HepG2 (cell line): ENCODE measurements at regions not wholly inside any gene's neighbourhood (a gene's known extent, or its start where the extent isn't known, plus 50 kb on each side); places are given as distances from the start of the nearest gene placed in this dataset.

ENCODE experiments used
- ATAC-seq: fragments of 200-7000 bp; cut with Tn5 transposase; 3 replicates; pipeline ENCODE4 v1.9.1; 2020; ENCODE audit warnings: mild to moderate bottlenecking, moderate library complexity
- BruUV-seq: library from RNA; stranded (reverse); fragments of 400-500 nt; replicated peaks from 2 replicates; lab custom pipeline; 2021; lab: Mats Ljungman, UMichigan
- CTCF ChIA-PET: fragments of 300-600 bp; formaldehyde crosslinking; extraction: SDS; loops from one replicate; lab custom pipeline; 2021; ENCODE audit warnings: low total read pairs, inconsistent platforms, low intra/inter-chr PET ratio; lab: Yijun Ruan, JAX
- POLR2A ChIA-PET: fragments of 350-600 bp; sonication (Branson Sonifier 250); formaldehyde crosslinking; loops from one replicate; lab custom pipeline; 2020; ENCODE audit warnings: antibody characterized with exemption, inconsistent platforms; lab: Yijun Ruan, JAX
- DNase-seq: peaks from one replicate; pipeline ENCODE4 v3.0.0-alpha.2; 2015; ENCODE audit warnings: low spot score
- FAIRE-seq: peaks from 3 replicates; lab custom pipeline; 2011; peaks lifted over from hg19 to GRCh38; lab: Jason Lieb, UNC
- H2AFZ ChIP-seq: one replicate; pipeline ENCODE4 v1.6.1; 2011; ENCODE audit warnings: low read length, inconsistent platforms
- H3K27ac ChIP-seq: fragments of 300-600 bp; 3 replicates; pipeline ENCODE4 v1.8.0; 2011; ENCODE audit warnings: mixed run types, mild to moderate bottlenecking, mixed read lengths, low read length, inconsistent platforms; ENCODE audit not compliant: insufficient read depth; ENCODE audit errors: extremely low read length
- H3K27me3 ChIP-seq, 2 experiments: fragments of 200-600 bp in 1 of 2; 2 replicates in 1 of 2; 3 replicates in 1 of 2; pipeline versions ENCODE4 v1.6.0 to v1.8.0; 2011; ENCODE audit warnings: low read length in 2 of 2, mild to moderate bottlenecking in 2 of 2, moderate library complexity in 2 of 2, inconsistent platforms in 1 of 2; ENCODE audit not compliant: insufficient read depth in 2 of 2, control insufficient read depth in 1 of 2
- H3K36me3 ChIP-seq, 2 experiments: fragments of 200-600 bp in 1 of 2; replicated peaks in 1 of 2; 2 replicates in 1 of 2; 3 replicates in 1 of 2; pipeline versions ENCODE4 v1.5.1 to v1.8.0; 2011; ENCODE audit warnings: low read length in 2 of 2, inconsistent platforms in 1 of 2; ENCODE audit not compliant: insufficient read depth in 2 of 2, control insufficient read depth in 1 of 2
- H3K4me1 ChIP-seq: 2 replicates; pipeline ENCODE4 v1.5.1; 2012; ENCODE audit warnings: low read length, inconsistent platforms; ENCODE audit not compliant: insufficient read depth
- H3K4me2 ChIP-seq: 2 replicates; pipeline ENCODE4 v1.6.0; 2011; ENCODE audit warnings: low read depth, low read length, inconsistent platforms
- H3K4me3 ChIP-seq, 3 experiments: fragments of 200-600 bp in 1 of 3; sonication (generic), shearing (Covaris generic) in 1 of 3; replicated peaks in 1 of 3; 2 replicates each; pipeline ENCODE4 v1.5.1; 2011 to 2016; ENCODE audit warnings: low read length in 3 of 3, inconsistent platforms in 2 of 3, low read depth in 2 of 3, mild to moderate bottlenecking in 2 of 3, control low read depth in 1 of 3, mixed read lengths in 1 of 3; ENCODE audit not compliant: insufficient read depth in 1 of 3
- H3K79me2 ChIP-seq: one replicate; pipeline ENCODE4 v1.6.1; 2011; ENCODE audit warnings: low read length, inconsistent platforms; ENCODE audit not compliant: insufficient read depth
- H3K9ac ChIP-seq: 2 replicates; pipeline ENCODE4 v1.6.0; 2011; ENCODE audit warnings: mild to moderate bottlenecking, low read depth, low read length, inconsistent platforms; ENCODE audit not compliant: insufficient read depth
- H3K9me3 ChIP-seq: 2 replicates; pipeline ENCODE4 v1.5.1; 2012; ENCODE audit warnings: mild to moderate bottlenecking, low read length
- H4K20me1 ChIP-seq: 2 replicates; pipeline ENCODE4 v1.6.0; 2011; ENCODE audit warnings: inconsistent platforms, mild to moderate bottlenecking, low read length, moderate library complexity; ENCODE audit not compliant: insufficient read depth
- CBX2 ChIP-seq, 2 experiments: fragments of 200-600 bp in 1 of 2; sonication (generic); formaldehyde crosslinking in 1 of 2; IDR thresholded peaks; 2 replicates each; pipeline versions ENCODE4 v1.7.0 to v1.8.1; 2018 to 2022; ENCODE audit warnings: low read depth in 2 of 2, low read length in 1 of 2, mild to moderate bottlenecking in 1 of 2, missing genetic modification reagents in 1 of 2
- CENPX ChIP-seq: sonication (generic); formaldehyde crosslinking; IDR thresholded peaks from 2 replicates; pipeline ENCODE4 v1.9.0; 2021; ENCODE audit warnings: mild to moderate bottlenecking, missing genetic modification reagents, moderate library complexity
- HMGXB4 ChIP-seq, 2 experiments: sonication (generic) in 1 of 2; formaldehyde crosslinking in 1 of 2; IDR thresholded peaks; 2 replicates each; pipeline versions ENCODE4 v1.4.0 to v1.6.1; 2018 to 2020; ENCODE audit warnings: missing genetic modification reagents in 2 of 2, borderline replicate concordance in 1 of 2, low read depth in 1 of 2, mild to moderate bottlenecking in 1 of 2, missing biosample characterization in 1 of 2
- KLF9 ChIP-seq: IDR thresholded peaks from 2 replicates; pipeline ENCODE4 v1.6.1; 2016; ENCODE audit warnings: low read depth
- NCOA5 ChIP-seq: sonication (generic); formaldehyde crosslinking; IDR thresholded peaks from 2 replicates; pipeline ENCODE4 v1.4.0; 2020; ENCODE audit warnings: missing genetic modification reagents
- SALL2 ChIP-seq: sonication (generic); formaldehyde crosslinking; IDR thresholded peaks from 2 replicates; pipeline ENCODE4 v1.8.1; 2023; ENCODE audit warnings: mild to moderate bottlenecking, missing genetic modification reagents, inconsistent platforms
- SMAD1 ChIP-seq: sonication (generic); formaldehyde crosslinking; IDR thresholded peaks from 2 replicates; pipeline ENCODE4 v1.4.0; 2020; ENCODE audit warnings: missing genetic modification reagents, low read depth, mild to moderate bottlenecking, borderline replicate concordance
- SP5 ChIP-seq: IDR thresholded peaks from 2 replicates; pipeline ENCODE4 v1.6.1; 2016; ENCODE audit warnings: low read depth, borderline replicate concordance
- SPEN ChIP-seq: sonication (generic); formaldehyde crosslinking; IDR thresholded peaks from 2 replicates; pipeline ENCODE4 v1.5.1; 2020; ENCODE audit warnings: low read depth, mild to moderate bottlenecking, missing genetic modification reagents
- TAF1 ChIP-seq: sonication (generic); formaldehyde crosslinking; IDR thresholded peaks from 2 replicates; pipeline ENCODE4 v1.4.0; 2020; ENCODE audit warnings: missing genetic modification reagents
- ZFP36 ChIP-seq: fragments of 150-350 bp; IDR thresholded peaks from 2 replicates; pipeline ENCODE4 v1.6.1; 2018; ENCODE audit warnings: borderline replicate concordance, low read length, low read depth; ENCODE audit not compliant: partially characterized antibody
- ZGPAT ChIP-seq: IDR thresholded peaks from 2 replicates; pipeline ENCODE4 v1.6.1; 2016; ENCODE audit warnings: mild to moderate bottlenecking
- ZNF207 ChIP-seq: fragments of 450-650 bp; IDR thresholded peaks from 2 replicates; pipeline ENCODE4 v1.6.1; 2016; ENCODE audit warnings: antibody characterized with exemption, borderline replicate concordance
- ZNF383 ChIP-seq: sonication (generic); formaldehyde crosslinking; IDR thresholded peaks from 2 replicates; pipeline ENCODE4 v1.4.0; 2020; ENCODE audit warnings: missing genetic modification reagents, mild to moderate bottlenecking, borderline replicate concordance
- ZNF672 ChIP-seq: sonication (generic); formaldehyde crosslinking; IDR thresholded peaks from 2 replicates; pipeline ENCODE4 v1.8.1; 2022; ENCODE audit warnings: missing genetic modification reagents
- ZNF737 ChIP-seq: sonication (generic); formaldehyde crosslinking; IDR thresholded peaks from 2 replicates; pipeline ENCODE4 v1.5.0; 2020; ENCODE audit warnings: missing genetic modification reagents, mild to moderate bottlenecking, borderline replicate concordance
- ZNF775 ChIP-seq: sonication (generic); formaldehyde crosslinking; IDR thresholded peaks from 2 replicates; pipeline ENCODE4 v1.4.0; 2020; ENCODE audit warnings: missing genetic modification reagents, mild to moderate bottlenecking, moderate library complexity, borderline replicate concordance
- ZNF790 ChIP-seq: sonication (generic); formaldehyde crosslinking; IDR thresholded peaks from 2 replicates; pipeline ENCODE4 v1.8.0; 2022; ENCODE audit warnings: missing genetic modification reagents, mild to moderate bottlenecking, borderline replicate concordance
- WGBS: methylation state at CpG from one replicate; pipeline ENCODE4 v1.1.6; 2017; ENCODE audit warnings: low lambda C conversion rate; 5-methylcytosine and 5-hydroxymethylcytosine counted together
- in situ Hi-C: cut with HindIII; loops from 2 replicates; pipeline ENCODE4 v1.10.0; 2017; ENCODE audit warnings: low pct_unique_long_range_greater_than_20kb; ENCODE audit not compliant: extremely low pct_ligation_motif_present
- intact Hi-C: fragments of 100-400 bp; cut with micrococcal nuclease; formaldehyde crosslinking; loops from one replicate; pipeline ENCODE4 v1.10.0; 2022; ENCODE audit not compliant: unreplicated experiment
- TF ChIP-seq, protein P1 (sequence below): sonication (generic); formaldehyde crosslinking; IDR thresholded peaks from 2 replicates; pipeline ENCODE4 v1.5.0; 2020; ENCODE audit warnings: missing genetic modification reagents, mild to moderate bottlenecking, borderline replicate concordance

DNA sequence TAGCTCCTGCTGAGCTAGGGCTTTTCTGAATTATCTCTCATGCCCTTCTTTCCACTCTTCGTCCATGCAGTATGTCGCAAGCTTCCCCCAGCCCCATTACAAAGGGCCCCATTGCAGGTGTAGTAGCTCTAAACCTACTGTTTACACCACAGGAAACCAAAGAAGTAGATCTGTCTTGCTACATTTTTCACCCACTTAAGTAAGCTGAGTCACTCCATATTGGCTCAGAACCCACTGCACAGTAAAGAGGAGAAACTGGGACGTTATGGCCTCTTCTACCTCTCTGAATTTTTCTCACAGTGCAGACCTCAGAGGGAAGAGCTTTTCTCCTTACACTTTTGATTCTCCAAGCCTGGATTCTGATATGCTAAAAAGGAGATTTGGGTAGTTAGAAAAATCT, 200.2 kb downstream of the SMARCA1 start:
- Histone ChIP-seq H3K4me2 (no peak overlapping the region), H3K4me1 (no peaks in the 10 kb centered on the region), H3K9ac (no peak overlapping the region), H4K20me1 (no peaks in the 10 kb centered on the region), H3K27me3 (no peaks in the 10 kb centered on the region), H3K9me3 (no peaks in the 10 kb centered on the region), H3K79me2 (no peaks in the 10 kb centered on the region), H2AFZ (no peak overlapping the region), H3K27ac (no peak overlapping the region), H3K4me3 (no peak overlapping the region), H3K36me3 (no peaks in the 10 kb centered on the region)
- CTCF ChIA-PET: no interaction called here
- DNase-seq: no peak
- in situ Hi-C loops (no loop called here), intact Hi-C loops (no loop called here)
- TF ChIP-seq KLF9 (CRISPR knock-in tag): no peak
- TF ChIP-seq SMAD1: no peak
- no peak for TF ChIP-seq TAF1 (CRISPR knock-in tag)
- TF ChIP-seq ZNF775: no peak
- no peak for TF ChIP-seq NCOA5 (CRISPR knock-in tag)
- TF ChIP-seq SALL2: no peak
- no peak for TF ChIP-seq ZFP36
- no peak for TF ChIP-seq ZNF383 (CRISPR knock-in tag)
- no peak for TF ChIP-seq SPEN
- no peak for TF ChIP-seq ZNF672 (CRISPR knock-in tag)
- no peak for TF ChIP-seq ZGPAT (CRISPR knock-in tag)
- TF ChIP-seq, protein P1, sequence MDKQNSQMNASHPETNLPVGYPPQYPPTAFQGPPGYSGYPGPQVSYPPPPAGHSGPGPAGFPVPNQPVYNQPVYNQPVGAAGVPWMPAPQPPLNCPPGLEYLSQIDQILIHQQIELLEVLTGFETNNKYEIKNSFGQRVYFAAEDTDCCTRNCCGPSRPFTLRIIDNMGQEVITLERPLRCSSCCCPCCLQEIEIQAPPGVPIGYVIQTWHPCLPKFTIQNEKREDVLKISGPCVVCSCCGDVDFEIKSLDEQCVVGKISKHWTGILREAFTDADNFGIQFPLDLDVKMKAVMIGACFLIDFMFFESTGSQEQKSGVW (CRISPR knock-in tag): no peak
- TF ChIP-seq ZNF207: no peak
- no peak for TF ChIP-seq HMGXB4 (CRISPR knock-in tag; IDR thresholded peaks at IDR 0.05; ENCODE audit: borderline replicate concordance in 1 of 2, low read depth in 1 of 2)
- TF ChIP-seq CENPX: no peak
- TF ChIP-seq CBX2 (IDR thresholded peaks at IDR 0.05; ENCODE audit: low read depth, low read length): no peak
- no peak for TF ChIP-seq CBX2 (CRISPR knock-in tag; IDR thresholded peaks at IDR 0.05; ENCODE audit: low read depth)
- no peak for TF ChIP-seq SP5 (CRISPR knock-in tag)
- no peak for TF ChIP-seq ZNF790 (CRISPR knock-in tag)
- TF ChIP-seq ZNF737 (CRISPR knock-in tag): no peak
- ATAC-seq: no peak
- no TSS peak for BruUV-seq
- POLR2A ChIA-PET: no interaction called here
- 88% methylated on average over 3 of the region's 3 CpGs for WGBS
- FAIRE-seq: no peak
